ENCODE measurements at regions not wholly inside any gene's neighbourhood (a gene's known extent, or its start where the extent isn't known, plus 50 kb on each side); places are given as distances from the start of the nearest gene placed in this dataset.
"Not testable (repeated sequence)": the region's sequence is repeated elsewhere in the genome, so short reads cannot be mapped to it uniquely, and the experiment has no call there.

GRCh38 chr21:28051649-28052048 lies 941.0 kb downstream of the LTN1 start:
- DNase-seq: peak; percentile 24 to 42

DNA sequence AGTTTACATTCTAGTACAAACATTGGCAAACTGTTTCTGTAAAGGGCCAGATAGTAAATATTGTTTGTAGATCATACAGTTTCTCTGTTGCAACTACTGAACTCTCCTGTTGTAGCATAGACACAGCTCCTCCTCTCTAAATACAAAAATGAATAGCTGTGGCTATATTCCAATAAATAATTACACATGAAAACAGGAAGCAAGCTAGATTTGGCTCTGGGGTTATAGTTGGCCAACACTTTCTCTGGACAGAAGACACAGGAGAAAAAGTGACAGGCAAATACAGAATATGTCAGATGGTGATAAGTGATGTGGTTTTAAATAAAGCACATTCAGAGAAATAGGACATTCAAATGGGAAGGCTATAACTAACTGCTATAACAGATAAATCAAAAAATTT lies 957.0 kb downstream of the LTN1 start:
- not testable (repeated sequence) for DNase-seq

GRCh38 chr21:28034916-28035315 lies 957.8 kb downstream of the LTN1 start:
- not testable (repeated sequence) for DNase-seq

- not testable (repeated sequence) for DNase-seq
Measured at GRCh38 chr21:28034334-28034733, 958.3 kb downstream of the LTN1 start.

- not testable (repeated sequence) for DNase-seq
Measured at GRCh38 chr21:28032652-28033051, 960.0 kb downstream of the LTN1 start.

DNA sequence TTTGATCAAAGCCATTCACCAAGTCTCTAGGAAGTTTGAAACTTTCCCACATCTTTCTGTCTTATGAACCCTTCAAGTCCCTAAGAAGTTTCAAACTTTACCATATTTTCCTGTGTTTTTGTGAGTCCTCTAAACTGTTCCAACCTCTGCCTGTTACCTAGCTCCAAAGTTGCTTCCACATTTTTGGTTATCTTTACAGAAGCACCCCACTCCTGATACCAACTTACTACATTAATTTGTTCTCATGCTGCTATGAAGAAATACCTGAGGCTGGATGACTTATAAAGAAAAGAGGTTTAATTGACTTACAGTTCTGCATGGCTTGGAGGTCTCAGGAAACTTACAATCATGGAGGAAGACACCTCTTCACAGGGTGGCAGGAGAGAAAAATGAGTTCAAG lies 961.6 kb downstream of the LTN1 start:
- DNase-seq: not testable (repeated sequence)

- DNase-seq: no peak
Measured at GRCh38 chr21:28025111-28025510, 967.6 kb downstream of the LTN1 start.

DNA sequence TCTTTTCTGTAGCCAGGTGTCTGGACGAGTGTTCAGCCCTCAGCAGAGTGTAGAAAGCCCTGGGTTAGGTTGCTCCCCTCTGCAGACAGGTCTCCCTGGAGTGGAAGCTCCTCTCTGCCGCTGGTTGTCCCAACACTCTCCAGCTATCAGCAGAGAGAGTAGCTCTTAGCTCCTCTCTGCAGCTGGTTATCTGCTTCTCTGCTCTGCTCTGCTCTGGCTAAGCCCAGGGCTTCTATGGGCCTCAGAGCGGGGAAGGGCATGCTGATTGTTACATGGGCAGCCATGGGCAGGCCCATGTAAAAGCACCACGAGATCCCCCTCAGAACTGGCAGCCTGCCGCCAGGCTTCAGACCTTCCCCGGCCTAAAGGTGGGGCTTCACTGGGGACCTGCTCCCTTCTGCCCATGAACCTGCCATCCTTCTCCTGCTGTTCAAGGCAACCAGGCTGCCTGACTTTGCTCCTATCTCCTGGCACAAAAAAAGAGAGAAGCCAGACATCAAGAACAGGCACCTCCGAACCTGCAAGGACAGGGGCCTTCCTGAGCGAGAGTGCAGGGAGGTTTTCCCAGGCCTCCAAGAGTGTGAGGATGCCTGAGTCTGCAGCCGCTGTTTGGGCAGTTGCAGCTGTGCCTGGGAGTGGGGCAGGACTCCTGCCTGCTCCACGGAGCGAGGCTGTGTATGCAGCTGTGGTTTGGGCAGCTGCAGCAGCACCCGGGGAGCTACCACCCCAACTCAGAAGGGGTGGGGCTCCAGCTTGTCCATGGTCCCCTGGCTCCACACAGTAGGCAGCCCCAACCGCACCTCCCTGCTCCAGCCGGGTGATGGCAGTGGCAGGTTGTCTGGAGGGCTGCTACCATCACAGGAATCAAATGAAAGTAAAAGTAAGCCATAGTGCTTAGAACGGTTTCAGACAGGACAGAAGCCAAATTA lies 973.7 kb downstream of the LTN1 start:
- no peak for DNase-seq

GRCh38 chr21:28018213-28018612 lies 974.5 kb downstream of the LTN1 start:
- DNase-seq: no peak

GRCh38 chr21:28016571-28016970 lies 976.1 kb downstream of the LTN1 start:
- no peak for DNase-seq

DNA sequence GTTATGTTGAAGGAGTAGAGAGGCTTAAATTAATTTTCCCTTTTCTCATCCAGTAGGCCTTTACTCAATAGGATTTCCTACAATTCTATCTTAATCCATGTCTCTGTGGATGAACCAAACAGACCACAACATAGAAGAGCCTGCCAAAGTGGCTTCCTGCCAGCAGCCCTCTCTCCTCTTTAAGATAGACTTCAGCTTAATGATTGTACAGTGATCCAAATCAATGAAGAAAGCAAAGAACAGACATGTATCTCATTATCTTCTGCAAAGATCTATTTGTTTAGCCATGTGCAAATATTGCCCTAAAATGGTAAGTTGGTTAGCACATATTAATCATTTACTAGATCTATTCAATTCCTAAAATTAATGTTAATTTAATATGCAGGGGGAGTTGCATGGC lies 979.6 kb downstream of the LTN1 start:
- DNase-seq: not testable (repeated sequence)

DNA sequence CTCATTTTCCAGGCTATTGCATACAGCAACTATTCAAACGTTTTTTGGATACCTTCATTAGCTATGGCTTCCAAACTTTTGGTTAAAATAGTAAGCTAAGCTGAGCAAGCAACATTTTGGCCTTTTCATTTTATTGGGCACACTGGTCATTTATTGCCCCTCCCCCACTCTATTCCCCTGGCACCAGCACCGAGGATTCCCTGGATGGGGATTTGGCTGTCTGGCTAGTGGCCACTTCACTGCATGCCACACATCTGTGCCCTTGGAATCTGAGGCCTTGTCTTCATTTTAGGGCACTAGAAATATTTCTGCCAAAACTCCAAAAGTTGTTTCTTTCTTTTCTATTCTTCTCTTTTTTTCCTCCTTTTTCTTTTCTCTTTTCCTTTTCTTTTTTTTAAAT lies 980.7 kb downstream of the LTN1 start:
- not testable (repeated sequence) for DNase-seq

GRCh38 chr21:28008245-28008644 lies 984.4 kb downstream of the LTN1 start:
- DNase-seq: not testable (repeated sequence)

- DNase-seq: not testable (repeated sequence)
Measured at GRCh38 chr21:28003627-28004026, 989.0 kb downstream of the LTN1 start.

DNA sequence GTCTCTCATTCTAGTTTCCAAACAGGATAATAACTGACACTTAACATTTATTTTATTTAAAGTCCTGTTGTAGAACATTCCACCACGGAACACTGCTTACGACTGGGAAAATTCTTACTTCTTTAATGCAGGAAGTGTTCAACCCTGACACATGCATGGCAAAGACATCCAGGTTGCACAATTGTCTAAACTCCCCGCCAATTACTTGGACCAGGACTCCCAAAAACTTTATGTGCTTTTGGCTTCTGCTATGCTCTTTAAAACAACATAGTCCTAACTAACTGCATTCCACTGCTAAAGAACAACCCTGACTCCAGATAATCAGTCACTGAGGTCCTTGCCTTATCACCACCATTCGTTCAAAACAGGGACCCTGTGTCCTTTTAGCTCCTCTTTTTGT lies 995.8 kb downstream of the LTN1 start:
- DNase-seq: not testable (repeated sequence)

DNA sequence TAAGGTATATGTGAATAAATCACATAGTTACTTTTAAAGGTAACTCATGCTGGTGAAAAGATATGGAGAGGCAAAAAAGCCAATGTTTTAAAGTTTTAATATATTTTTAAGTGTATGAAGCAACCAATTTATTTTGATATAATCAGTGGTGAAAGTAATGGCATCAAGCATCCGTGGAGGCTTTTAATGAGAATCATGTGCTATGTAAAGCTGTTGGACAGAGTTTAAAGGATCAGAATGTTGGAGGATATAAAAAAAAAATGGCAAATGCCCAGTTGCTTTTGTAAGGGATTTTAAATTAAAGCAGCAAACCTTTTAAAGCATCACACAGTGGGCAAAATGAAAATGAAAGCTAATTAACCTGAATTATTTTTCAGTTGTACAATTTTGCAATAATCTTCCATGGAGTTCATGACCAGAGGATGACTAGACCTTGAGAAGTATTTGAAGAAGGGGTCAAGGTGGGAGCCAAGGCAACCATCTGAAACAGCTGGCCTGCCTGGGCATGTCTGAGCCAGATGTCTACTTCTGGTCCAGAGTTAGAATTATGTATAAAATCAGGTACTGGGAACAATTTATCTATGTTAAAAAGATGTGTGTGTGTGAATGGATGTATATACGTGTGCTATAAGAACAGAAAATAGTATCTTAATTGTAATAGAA lies 1007.9 kb downstream of the LTN1 start:
- DNase-seq: not testable (repeated sequence)

DNA sequence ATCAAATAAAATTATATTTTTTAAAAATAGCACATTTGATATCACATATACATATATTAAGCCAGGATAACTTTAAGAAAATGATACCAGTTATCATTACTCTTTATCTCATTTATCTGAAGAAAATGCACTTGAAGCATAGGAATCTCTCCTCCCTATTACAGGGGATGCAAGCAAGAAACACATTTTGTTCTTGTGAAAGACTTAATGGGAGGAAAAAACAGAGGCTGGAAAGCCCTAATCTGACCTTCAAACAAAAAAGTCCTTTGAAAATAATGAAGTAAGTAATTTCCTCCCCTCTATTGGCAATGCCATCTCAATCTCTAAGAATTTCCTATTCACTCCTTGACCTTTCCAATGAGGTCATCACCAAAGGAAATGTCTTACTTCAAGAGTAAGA lies 1012.6 kb upstream of the ADAMTS5 start:
- DNase-seq: not testable (repeated sequence)

- DNase-seq: no peak
Measured at GRCh38 chr21:27975514-27975913, 1008.6 kb upstream of the ADAMTS5 start.

DNA sequence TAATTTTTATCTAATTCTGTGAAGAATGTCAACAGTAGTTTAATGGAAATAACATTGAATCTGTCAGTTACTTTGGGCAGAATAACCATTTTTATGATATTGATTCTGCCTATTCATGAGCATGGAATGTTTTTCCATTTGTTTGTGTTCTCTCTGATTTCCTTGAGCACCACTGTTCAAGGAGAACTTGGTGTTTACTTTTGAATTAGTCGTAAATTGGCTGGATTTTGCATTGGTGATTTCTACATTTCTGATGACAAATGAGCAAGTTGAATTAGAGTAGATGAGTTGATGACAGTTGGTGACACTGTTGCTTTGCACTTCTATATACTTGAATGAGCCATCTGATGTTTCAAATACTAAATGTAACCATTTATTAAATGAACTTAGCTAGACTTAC lies 1007.3 kb upstream of the ADAMTS5 start:
- DNase-seq: not testable (repeated sequence)

- DNase-seq: not testable (repeated sequence)
Measured at GRCh38 chr21:27968240-27968639, 1001.4 kb upstream of the ADAMTS5 start.

DNA sequence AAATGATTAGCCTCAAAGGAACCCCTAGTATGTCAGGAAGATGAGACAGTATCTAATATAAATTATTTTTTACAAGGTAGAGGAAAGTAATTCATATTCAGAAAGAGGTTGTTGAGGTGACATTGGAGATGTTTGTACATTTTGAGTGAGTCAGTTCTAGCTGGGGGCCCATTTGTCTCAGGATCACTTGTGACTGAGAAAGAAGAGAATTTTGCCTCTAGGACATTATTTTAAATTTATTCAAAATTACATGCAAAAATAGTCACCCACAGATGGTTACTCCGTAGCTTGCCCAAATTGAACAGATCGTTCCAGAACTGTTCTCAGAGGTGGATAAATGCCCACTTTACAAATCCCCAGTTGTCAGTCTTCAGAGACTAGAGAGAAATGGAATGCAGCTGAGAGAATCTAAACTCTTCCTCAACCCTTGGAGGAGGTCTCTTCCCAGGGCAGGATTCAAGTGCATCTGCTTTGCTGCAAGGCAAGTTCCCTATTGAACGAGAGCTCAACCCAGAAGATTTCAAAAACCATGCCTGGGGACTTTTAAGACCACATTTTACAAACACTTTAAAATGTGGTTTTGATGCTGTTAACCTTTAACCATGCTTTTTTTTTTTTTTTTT lies 987.8 kb upstream of the ADAMTS5 start:
- no peak for DNase-seq

DNA sequence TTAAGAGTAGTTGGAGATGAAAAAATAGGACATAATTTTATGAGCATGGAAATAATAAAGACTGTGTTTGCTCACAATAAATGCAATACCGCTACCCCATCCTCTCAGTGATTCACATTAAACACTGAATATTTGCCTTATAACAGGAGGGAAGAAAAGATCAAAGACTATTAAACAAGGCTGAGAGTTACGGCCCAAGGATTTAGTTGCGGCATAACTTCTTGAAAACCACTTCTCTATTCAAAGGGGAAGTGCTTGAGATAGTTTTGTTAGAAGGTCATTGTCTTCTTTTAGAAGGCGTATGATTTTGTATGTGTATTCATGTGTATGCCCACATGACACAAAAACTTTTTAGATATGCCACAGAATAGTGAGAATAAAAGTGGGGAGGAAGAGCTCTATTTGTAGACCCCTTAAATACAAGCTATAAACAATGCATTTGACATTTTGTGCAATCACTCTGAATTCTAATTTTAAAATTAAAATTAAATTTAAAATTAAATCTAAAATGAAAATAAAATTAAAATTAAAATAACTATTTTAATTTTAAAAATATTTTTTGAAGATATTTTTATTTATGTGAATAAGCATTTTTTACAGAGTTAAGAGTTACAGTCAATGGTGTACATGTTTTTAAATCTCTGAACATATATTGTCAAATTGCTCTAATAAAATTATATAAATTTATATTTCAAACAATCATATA lies 986.6 kb upstream of the ADAMTS5 start:
- peak; percentile 54 to 70 for DNase-seq

- not testable (repeated sequence) for DNase-seq
Measured at GRCh38 chr21:27949093-27949492, 982.2 kb upstream of the ADAMTS5 start.

All from inflammatory macrophage (primary cell).